ENCODE measurements at regions not wholly inside any gene's neighbourhood (a gene's known extent, or its start where the extent isn't known, plus 50 kb on each side); places are given as distances from the start of the nearest gene placed in this dataset.

DNA sequence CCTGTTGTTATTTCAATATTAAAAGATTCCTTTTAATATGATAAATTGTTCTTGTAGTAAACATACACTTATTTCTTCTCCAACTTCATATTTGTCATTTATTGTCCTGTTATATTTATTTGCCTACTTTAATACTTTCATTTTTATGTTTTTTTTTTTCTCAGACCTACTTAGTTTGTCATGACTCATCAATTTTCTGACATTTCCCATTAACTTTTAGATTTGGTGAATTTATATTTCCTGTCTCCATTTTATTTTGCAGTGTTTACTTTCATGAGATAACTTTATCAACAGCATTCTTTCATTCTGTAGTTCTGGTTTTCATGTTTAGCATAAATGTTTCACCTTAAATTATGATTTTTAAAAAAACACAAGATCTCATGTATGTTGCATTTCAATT is 788.7 kb downstream of the EFNA5 start:
- DNase-seq = no peak

DNA sequence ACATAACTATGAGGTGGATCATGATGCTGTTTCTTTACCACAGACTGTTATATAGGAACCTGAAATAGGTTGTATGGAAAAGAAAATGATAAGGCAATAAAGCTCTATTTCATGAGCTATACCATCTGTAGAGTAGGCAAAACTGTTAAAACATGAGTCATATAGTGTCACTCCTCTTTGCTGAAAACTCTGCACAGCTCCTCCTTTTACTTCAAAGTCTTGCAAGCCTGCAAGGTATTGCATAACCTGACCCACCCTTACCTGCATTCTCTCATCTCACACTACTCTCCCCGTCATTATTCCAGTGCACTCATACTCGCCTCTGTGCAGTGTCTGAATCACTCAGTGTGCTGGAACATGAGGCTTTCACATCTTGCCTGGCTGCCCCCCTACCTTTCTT is 790.1 kb downstream of the EFNA5 start:
- DNase-seq = no peak

DNA sequence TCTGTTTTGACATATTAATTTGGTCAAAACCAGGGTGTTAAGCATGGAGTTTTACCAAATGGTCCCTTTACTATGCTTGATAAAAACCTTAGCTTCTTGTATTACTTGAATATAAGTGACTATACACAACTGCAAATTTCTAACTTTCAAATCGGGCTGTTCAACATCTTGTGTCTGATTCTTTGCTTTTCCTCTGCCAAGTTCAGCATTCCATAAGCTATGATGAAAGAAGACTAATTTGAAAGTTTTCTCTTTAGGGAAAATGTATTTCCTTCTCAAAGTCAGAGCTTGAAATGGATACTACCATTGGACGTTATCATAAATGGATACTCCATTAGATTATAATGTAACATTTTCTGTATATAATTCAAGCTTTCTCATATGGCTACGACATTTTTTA is 792.9 kb downstream of the EFNA5 start:
- no peak for DNase-seq

DNA sequence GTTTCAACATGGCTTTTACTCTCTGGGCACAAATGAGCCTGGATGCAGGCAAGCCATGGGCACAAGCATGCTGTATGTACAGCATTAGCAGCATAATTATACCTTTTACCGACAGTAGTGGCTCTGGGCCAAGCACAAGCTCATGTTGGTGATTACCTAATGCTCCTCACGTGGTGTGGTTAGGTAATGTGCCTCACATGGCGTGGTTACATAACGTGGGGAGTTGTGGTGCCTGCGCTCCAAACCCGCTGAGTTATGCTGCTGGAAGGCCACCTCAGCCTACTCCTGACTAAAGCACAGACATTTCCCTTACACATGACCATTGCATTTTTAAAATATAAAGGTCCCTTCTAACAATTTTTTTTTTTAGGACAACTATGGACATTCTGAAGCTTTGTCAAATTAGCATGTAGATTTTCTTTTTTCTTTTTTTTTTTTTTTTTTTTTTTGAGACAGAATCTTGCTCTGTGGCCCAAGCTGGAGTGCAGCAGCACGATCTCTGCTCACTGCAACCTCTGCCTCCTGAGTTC is 794.0 kb downstream of the EFNA5 start:
- DNase-seq = no peak

- DNase-seq = no peak
Measured at GRCh38 chr5:106876298-106876622, 794.5 kb downstream of the EFNA5 start.

GRCh38 chr5:106875591-106876297 is 795.0 kb downstream of the EFNA5 start:
- DNase-seq = no peak

- no peak for DNase-seq
Measured at GRCh38 chr5:106874974-106875373, 795.8 kb downstream of the EFNA5 start.

- no peak for DNase-seq
Measured at GRCh38 chr5:106874531-106874930, 796.2 kb downstream of the EFNA5 start.

DNA sequence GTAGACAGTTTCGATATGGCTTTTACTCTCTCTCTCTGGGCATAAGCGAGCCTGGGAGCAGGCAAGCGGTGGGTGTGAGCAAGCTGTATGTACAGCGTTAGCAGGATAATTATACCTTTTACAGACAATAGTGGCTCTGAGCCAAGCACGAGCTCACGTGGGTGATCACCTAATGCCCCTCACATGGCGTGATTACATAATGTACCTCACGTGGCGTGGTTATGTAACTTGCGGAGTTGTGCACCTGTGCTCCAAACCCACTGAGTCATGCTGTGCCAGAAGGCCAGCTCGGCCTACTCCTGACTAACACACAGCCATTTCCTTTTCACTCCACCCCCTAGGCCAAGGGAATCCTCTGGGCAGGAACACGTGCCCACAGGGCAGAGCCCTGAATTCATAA is 797.2 kb downstream of the EFNA5 start:
- DNase-seq = no peak

DNA sequence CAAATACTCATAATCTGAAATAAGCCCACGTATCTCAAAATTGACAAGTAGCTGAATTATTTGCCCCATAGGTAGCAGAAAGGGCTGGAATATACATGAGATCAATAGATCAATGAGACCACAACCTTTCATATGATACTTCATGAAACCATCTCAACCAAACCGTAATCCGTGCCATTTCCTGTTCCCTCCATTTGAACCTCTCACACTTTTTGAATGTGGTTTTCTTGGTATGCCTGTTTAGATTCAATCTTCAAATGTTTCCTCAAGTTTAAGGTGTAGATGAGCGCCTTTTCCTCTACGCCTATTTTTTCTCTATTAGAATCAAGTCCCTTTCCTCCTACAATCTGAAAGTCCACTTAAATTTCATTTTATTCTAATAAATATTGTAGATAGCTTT is 805.5 kb downstream of the EFNA5 start:
- no peak for DNase-seq

DNA sequence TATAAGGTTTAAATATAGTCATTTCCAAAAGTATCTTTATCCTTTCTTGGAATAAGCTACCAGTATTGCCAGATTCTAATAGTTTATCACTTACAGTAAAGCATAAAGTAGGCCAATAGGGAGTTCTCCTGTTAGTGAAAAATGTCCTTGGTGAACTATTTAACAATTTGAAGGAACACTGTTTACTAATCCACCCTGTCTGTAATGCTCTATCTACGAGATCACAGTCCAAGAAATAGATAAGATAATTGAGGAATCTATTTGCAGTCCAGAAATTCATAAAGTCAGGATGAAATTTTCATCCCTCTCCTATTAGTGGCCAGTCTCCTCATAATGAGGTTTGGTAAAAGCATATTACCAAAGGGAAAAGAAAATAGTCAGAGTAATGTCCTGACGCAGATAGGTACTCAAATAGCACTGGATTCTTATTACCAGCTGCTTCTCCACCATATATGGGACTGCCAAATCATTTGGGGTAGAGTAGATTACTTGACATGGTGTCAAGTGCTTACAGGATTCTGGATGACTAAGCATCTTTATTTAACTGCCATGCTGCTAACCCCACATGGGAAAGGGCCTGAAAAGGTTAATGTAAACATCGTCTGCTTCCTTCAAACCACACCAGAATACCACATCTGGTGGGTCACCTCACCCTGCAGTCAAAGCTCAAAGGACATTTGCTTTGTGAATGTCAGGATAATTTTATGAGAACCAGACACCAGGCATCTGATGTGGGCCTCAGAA is 808.1 kb downstream of the EFNA5 start:
- DNase-seq = no peak

DNA sequence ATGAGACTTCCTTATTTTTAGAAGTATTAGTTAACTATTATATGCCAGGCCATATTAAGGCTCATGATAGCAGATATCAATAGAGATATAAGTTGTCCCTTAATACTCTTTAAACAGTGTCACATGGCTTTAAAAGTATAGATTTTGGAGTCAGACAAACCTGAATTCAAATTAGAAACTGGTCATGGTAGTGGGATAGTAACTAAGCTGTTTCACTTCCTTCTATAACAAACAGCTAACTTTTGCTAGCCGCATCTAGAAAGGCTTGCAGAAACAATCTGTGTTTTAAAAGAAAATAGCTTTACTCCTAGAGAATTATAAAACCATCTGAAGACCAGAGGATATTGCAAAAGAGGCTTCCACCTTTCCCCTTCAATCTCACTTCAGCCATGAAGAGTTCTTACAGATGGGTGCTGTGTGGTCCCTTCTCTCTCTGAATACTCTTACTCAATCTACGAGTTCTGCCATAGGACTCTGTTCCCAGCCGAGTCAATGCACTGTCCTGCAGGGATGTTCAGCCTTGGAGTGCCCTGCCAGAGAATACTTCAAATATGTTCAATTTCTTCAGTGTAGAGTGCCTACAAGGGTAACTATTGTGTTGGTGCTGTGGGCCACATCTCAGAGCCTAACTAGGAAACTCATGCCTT is 810.2 kb downstream of the EFNA5 start:
- DNase-seq = no peak

GRCh38 chr5:106858616-106859015 is 812.1 kb downstream of the EFNA5 start:
- no peak for DNase-seq

DNA sequence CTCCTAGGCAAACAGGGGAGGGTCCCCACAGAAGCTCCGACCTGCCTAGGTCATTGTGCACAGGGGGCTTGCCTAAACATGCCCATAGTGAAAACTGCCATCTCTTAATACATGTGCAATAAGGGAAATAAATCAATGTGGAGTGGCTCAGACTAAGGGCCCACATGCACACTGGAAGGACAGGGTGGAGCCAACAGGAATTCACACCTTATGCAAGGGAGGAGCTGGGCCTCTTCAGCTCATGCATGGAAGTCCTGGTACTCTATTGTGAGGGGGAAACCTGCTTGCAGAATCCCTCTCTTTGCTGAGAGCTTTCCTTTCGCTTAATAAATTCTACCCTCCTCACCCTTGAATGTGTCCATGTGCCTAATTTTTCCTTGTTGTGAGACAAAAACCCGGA is 815.8 kb downstream of the EFNA5 start:
- DNase-seq = no peak

DNA sequence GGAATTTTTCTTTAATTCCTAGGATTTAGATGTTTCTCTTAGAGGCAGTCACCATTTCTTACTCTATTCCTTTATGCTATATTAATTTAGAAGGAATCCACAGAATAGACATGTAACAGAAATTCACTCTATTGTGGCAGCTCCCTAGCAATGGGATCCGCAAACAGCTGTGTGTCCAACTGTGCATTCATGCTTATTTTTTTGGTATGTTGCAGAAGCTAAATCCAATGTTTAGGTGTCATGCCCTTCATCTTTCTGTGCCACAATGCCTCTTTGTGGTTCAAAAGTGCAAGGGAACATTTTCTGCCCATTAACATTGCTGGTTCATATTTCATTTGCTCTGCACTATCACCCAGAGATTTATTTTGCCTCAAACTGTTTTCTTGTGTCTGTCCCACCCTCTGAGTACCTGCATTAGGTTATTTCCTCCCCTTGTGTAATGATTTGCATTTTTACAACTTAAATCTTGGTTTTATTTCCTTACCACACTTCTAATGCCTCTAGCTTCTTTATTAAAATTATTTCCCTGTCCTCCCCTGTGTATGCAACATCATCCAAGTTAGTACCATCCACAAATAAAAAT is 816.5 kb downstream of the EFNA5 start:
- DNase-seq = no peak

GRCh38 chr5:106853266-106853665 is 817.5 kb downstream of the EFNA5 start:
- no peak for DNase-seq

GRCh38 chr5:106849266-106849665 is 821.5 kb downstream of the EFNA5 start:
- no peak for DNase-seq

GRCh38 chr5:106843812-106844416 is 826.8 kb downstream of the EFNA5 start:
- DNase-seq = no peak

- no peak for DNase-seq
Measured at GRCh38 chr5:106833517-106833916, 837.2 kb downstream of the EFNA5 start.

GRCh38 chr5:106827061-106827460 is 843.7 kb downstream of the EFNA5 start:
- DNase-seq = no peak

GRCh38 chr5:106825374-106825773 is 845.4 kb downstream of the EFNA5 start:
- DNase-seq = no peak

DNA sequence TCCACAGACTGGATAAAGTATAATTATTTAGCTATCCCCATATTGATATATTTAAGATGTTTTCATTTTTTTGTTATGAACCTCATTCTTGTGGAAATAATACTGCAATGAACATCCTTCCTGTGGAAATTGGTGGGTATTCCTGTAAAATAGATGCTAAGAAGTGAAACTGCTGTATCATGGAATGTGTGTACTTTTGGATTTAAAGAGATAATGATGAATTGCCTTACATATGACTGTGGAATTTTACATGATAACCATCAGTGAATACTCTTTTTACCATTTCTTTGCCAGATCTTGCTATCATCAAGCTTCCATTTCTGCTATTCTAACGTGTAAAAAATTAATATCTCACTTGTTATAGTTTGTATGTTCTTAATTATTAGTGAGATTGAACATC is 847.9 kb downstream of the EFNA5 start:
- no peak for DNase-seq
